ENCODE measurements at regions not wholly inside any gene's neighbourhood (a gene's known extent, or its start where the extent isn't known, plus 50 kb on each side); places are given as distances from the start of the nearest gene placed in this dataset.
"Not testable (repeated sequence)": the region's sequence is repeated elsewhere in the genome, so short reads cannot be mapped to it uniquely, and the experiment has no call there.

- no peak for DNase-seq (ENCODE audit: extremely low read depth, low read depth)
- no peak for TF ChIP-seq CTCF (IDR thresholded peaks at IDR 0.05; ENCODE audit: low read depth, low read length)
These were observed 144.4 kb upstream of the MAN1A1 start for GRCh38 chr6:119493980-119494379.

GRCh38 chr6:119491112-119491511, 141.6 kb upstream of the MAN1A1 start:
- not testable (repeated sequence) for DNase-seq (ENCODE audit: extremely low read depth, low read depth)

GRCh38 chr6:119490050-119490449, 140.5 kb upstream of the MAN1A1 start:
- DNase-seq (ENCODE audit: extremely low read depth, low read depth) = not testable (repeated sequence)

- peak; percentile 45 for DNase-seq (ENCODE audit: extremely low read depth, low read depth)
- TF ChIP-seq CTCF (IDR thresholded peaks at IDR 0.05; ENCODE audit: low read depth, low read length) = no peak
These were observed 135.0 kb upstream of the MAN1A1 start for GRCh38 chr6:119484598-119484997.

GRCh38 chr6:119483908-119484307, 134.3 kb upstream of the MAN1A1 start:
- no peak for DNase-seq (ENCODE audit: extremely low read depth, low read depth)
- no peak for TF ChIP-seq CTCF (IDR thresholded peaks at IDR 0.05; ENCODE audit: low read depth, low read length)

GRCh38 chr6:119482850-119483285, 133.3 kb upstream of the MAN1A1 start:
- TF ChIP-seq CTCF (IDR thresholded peaks at IDR 0.05; ENCODE audit: low read depth, low read length) = no peak
- DNase-seq (ENCODE audit: extremely low read depth, low read depth) = no peak

GRCh38 chr6:119481976-119482375, 132.4 kb upstream of the MAN1A1 start:
- TF ChIP-seq CTCF (IDR thresholded peaks at IDR 0.05; ENCODE audit: low read depth, low read length) = no peak
- DNase-seq (ENCODE audit: extremely low read depth, low read depth) = no peak

GRCh38 chr6:119480961-119481497, 131.5 kb upstream of the MAN1A1 start:
- TF ChIP-seq CTCF (IDR thresholded peaks at IDR 0.05; ENCODE audit: low read depth, low read length) = no peak
- DNase-seq (ENCODE audit: extremely low read depth, low read depth) = no peak

Data from AG09319 (cell line).